H1 (cell line): ENCODE measurements at regions not wholly inside any gene's neighbourhood (a gene's known extent, or its start where the extent isn't known, plus 50 kb on each side); places are given as distances from the start of the nearest gene placed in this dataset.

ENCODE experiments used
- CTCF ChIA-PET: fragments of 300-600 bp; sonication (Branson Sonifier 250); formaldehyde crosslinking; loops from one replicate; lab custom pipeline; 2021; ENCODE audit not compliant: partially characterized antibody; lab: Charles Lee
- POLR2A ChIA-PET: fragments of 300-600 bp; sonication (Branson Sonifier 250); formaldehyde crosslinking; loops from one replicate; lab custom pipeline; 2021; ENCODE audit warnings: inconsistent platforms; ENCODE audit not compliant: partially characterized antibody; lab: Charles Lee
- DNase-seq, 2 experiments: peaks; one replicate each; pipeline versions ENCODE4 v3.0.0 to v3.0.0-alpha.2; 2010 to 2022; ENCODE audit warnings: low spot score in 2 of 2, low read depth in 1 of 2, mixed read lengths in 1 of 2
- FAIRE-seq: peaks from 2 replicates; lab custom pipeline; 2011; peaks lifted over from hg19 to GRCh38; lab: Jason Lieb, UNC
- H2AFZ ChIP-seq: 2 replicates; pipeline ENCODE4 v1.8.1; 2012; ENCODE audit warnings: low read length, inconsistent platforms
- H2AK5ac ChIP-seq: 2 replicates; pipeline ENCODE4 v1.6.1; 2013; ENCODE audit warnings: low read depth, low read length
- H2BK120ac ChIP-seq: replicated peaks from 2 replicates; pipeline ENCODE3; 2013; ENCODE audit warnings: low read depth, low read length, inconsistent platforms
- H2BK12ac ChIP-seq: 2 replicates; pipeline ENCODE4 v1.6.1; 2013; ENCODE audit warnings: low read depth, low read length
- H2BK15ac ChIP-seq: 2 replicates; pipeline ENCODE4 v1.6.1; 2013; ENCODE audit warnings: low read length
- H2BK20ac ChIP-seq: 2 replicates; pipeline ENCODE4 v1.6.1; 2013; ENCODE audit warnings: low read length
- H2BK5ac ChIP-seq: 2 replicates; pipeline ENCODE4 v1.6.1; 2013; ENCODE audit warnings: low read depth, low read length
- H3K14ac ChIP-seq: 2 replicates; pipeline ENCODE4 v1.6.1; 2013; ENCODE audit warnings: inconsistent platforms; ENCODE audit not compliant: insufficient read length
- H3K18ac ChIP-seq: 2 replicates; pipeline ENCODE4 v1.6.1; 2013; ENCODE audit warnings: low read length; ENCODE audit errors: extremely low read depth
- H3K23ac ChIP-seq: 2 replicates; pipeline ENCODE4 v1.6.1; 2013; ENCODE audit warnings: inconsistent platforms; ENCODE audit not compliant: insufficient read length
- H3K23me2 ChIP-seq: 2 replicates; pipeline ENCODE4 v1.6.1; 2013; ENCODE audit warnings: low read depth, low read length
- H3K27ac ChIP-seq: 2 replicates; pipeline ENCODE4 v1.6.1; 2011; ENCODE audit warnings: low read depth, low read length, inconsistent platforms
- H3K27me3 ChIP-seq, 4 experiments: replicated peaks in 1 of 4; 1 replicate in 1 of 4; 2 replicates in 3 of 4; pipeline versions ENCODE4 v1.6.1 to v1.8.1; 2011 to 2013; ENCODE audit warnings: low read length in 3 of 4, mild to moderate bottlenecking in 3 of 4, inconsistent platforms in 2 of 4, mixed read lengths in 2 of 4, moderate library complexity in 1 of 4; ENCODE audit not compliant: control insufficient read depth in 3 of 4, insufficient read depth in 3 of 4; ENCODE audit errors: extremely low read depth in 1 of 4
- H3K36me3 ChIP-seq, 4 experiments: 2 replicates each; pipeline versions ENCODE4 v1.6.1 to v1.8.1; 2011 to 2013; ENCODE audit warnings: mild to moderate bottlenecking in 4 of 4, low read length in 3 of 4, moderate library complexity in 2 of 4, control low read depth in 1 of 4, inconsistent platforms in 1 of 4; ENCODE audit not compliant: insufficient read depth in 4 of 4, control insufficient read depth in 2 of 4
- H3K4ac ChIP-seq: replicated peaks from 2 replicates; pipeline ENCODE3; 2013; ENCODE audit warnings: low read length, low read depth, mixed read lengths, inconsistent platforms; ENCODE audit not compliant: insufficient read length
- H3K4me1 ChIP-seq, 4 experiments: replicated peaks in 1 of 4; 1 replicate in 1 of 4; 2 replicates in 3 of 4; pipeline versions ENCODE4 v1.6.1 to v1.8.1; 2011 to 2013; ENCODE audit warnings: low read length in 3 of 4, inconsistent platforms in 2 of 4, mixed read lengths in 1 of 4; ENCODE audit not compliant: insufficient read depth in 4 of 4, control insufficient read depth in 3 of 4
- H3K4me2 ChIP-seq, 2 experiments: 2 replicates each; pipeline versions ENCODE4 v1.6.1 to v1.8.1; 2011 to 2013; ENCODE audit warnings: low read depth in 2 of 2, low read length in 2 of 2, control low read depth in 1 of 2, inconsistent platforms in 1 of 2, mild to moderate bottlenecking in 1 of 2; ENCODE audit not compliant: insufficient read depth in 1 of 2
- H3K4me3 ChIP-seq, 4 experiments: fragments of 200-600, 300-600 bp in 1 of 4; sonication (generic), shearing (Covaris generic), sonication (Bioruptor Twin) in 1 of 4; 2 replicates each; pipeline versions ENCODE4 v1.5.1 to v1.8.1; 2011 to 2016; ENCODE audit warnings: low read length in 4 of 4, low read depth in 3 of 4, control low read depth in 2 of 4, inconsistent platforms in 2 of 4, mild to moderate bottlenecking in 2 of 4, mixed read lengths in 1 of 4, moderate library complexity in 1 of 4; ENCODE audit not compliant: insufficient read depth in 2 of 4; ENCODE audit errors: extremely low read depth in 1 of 4
- H3K56ac ChIP-seq: replicated peaks from 2 replicates; pipeline ENCODE3; 2013; ENCODE audit warnings: low read depth, mild to moderate bottlenecking, mixed read lengths, low read length, inconsistent platforms; ENCODE audit not compliant: insufficient read length
- H3K79me1 ChIP-seq: 2 replicates; pipeline ENCODE4 v1.6.1; 2013; ENCODE audit warnings: low read depth, low read length, control low read depth
- H3K79me2 ChIP-seq, 2 experiments: 2 replicates each; pipeline versions ENCODE4 v1.6.1 to v1.8.1; 2012 to 2013; ENCODE audit warnings: low read length in 2 of 2, mild to moderate bottlenecking in 2 of 2, inconsistent platforms in 1 of 2; ENCODE audit not compliant: insufficient read depth in 2 of 2, control insufficient read depth in 1 of 2
- H3K9ac ChIP-seq, 4 experiments: replicated peaks in 1 of 4; 1 replicate in 1 of 4; 2 replicates in 3 of 4; pipeline versions ENCODE4 v1.6.1 to v1.8.1; 2011 to 2013; ENCODE audit warnings: low read depth in 3 of 4, low read length in 3 of 4, control low read depth in 2 of 4, mild to moderate bottlenecking in 2 of 4, moderate library complexity in 2 of 4, inconsistent platforms in 1 of 4; ENCODE audit errors: extremely low read depth in 1 of 4
- H3K9me3 ChIP-seq, 2 experiments: 2 replicates each; pipeline versions ENCODE4 v1.6.1 to v1.8.1; 2012 to 2013; ENCODE audit warnings: mild to moderate bottlenecking in 2 of 2, moderate library complexity in 2 of 2, control low read depth in 1 of 2, inconsistent platforms in 1 of 2, low read depth in 1 of 2, low read length in 1 of 2, mixed read lengths in 1 of 2; ENCODE audit not compliant: insufficient read depth in 2 of 2
- H4K20me1 ChIP-seq, 2 experiments: replicated peaks in 1 of 2; 2 replicates each; pipeline versions ENCODE3 to v1.8.1; 2011 to 2013; ENCODE audit warnings: inconsistent platforms in 2 of 2, low read length in 2 of 2, mild to moderate bottlenecking in 1 of 2; ENCODE audit not compliant: insufficient read depth in 2 of 2, control insufficient read depth in 1 of 2
- H4K5ac ChIP-seq: 2 replicates; pipeline ENCODE4 v1.6.1; 2013; ENCODE audit warnings: low read length, low read depth, mixed read lengths, inconsistent platforms; ENCODE audit not compliant: insufficient read length
- H4K8ac ChIP-seq: 2 replicates; pipeline ENCODE4 v1.8.0; 2013; ENCODE audit warnings: mild to moderate bottlenecking, moderate library complexity, low read length, inconsistent platforms; ENCODE audit not compliant: insufficient read depth; ENCODE audit errors: extremely low read depth
- H4K91ac ChIP-seq: replicated peaks from 2 replicates; pipeline ENCODE3; 2013; ENCODE audit warnings: low read length, mixed read lengths, inconsistent platforms; ENCODE audit not compliant: insufficient read length
- BACH1 ChIP-seq: IDR thresholded peaks from 2 replicates; pipeline ENCODE4 v1.6.1; 2012; ENCODE audit warnings: low read length, improper control_type of control experiment
- BRCA1 ChIP-seq: IDR thresholded peaks from 2 replicates; pipeline ENCODE4 v1.6.1; 2012; ENCODE audit warnings: low read depth, low read length, improper control_type of control experiment
- CTCF ChIP-seq, 3 experiments: IDR thresholded peaks; 1 replicate in 2 of 3; 2 replicates in 1 of 3; pipeline versions ENCODE4 v1.5.1 to v1.6.1; 2011; ENCODE audit warnings: low read length in 3 of 3, mild to moderate bottlenecking in 3 of 3, inconsistent platforms in 2 of 3, low read depth in 1 of 3, moderate library complexity in 1 of 3; ENCODE audit not compliant: insufficient read depth in 1 of 3; ENCODE audit errors: control extremely low read depth in 1 of 3
- PHF8 ChIP-seq: fragments of 200-600 bp; sonication (generic); conservative IDR thresholded peaks from 2 replicates; pipeline ENCODE4 v1.7.1; 2012; ENCODE audit warnings: low read depth, mild to moderate bottlenecking, inconsistent platforms, low read length, moderate library complexity
- POLR2A ChIP-seq, 2 experiments: IDR thresholded peaks; 1 replicate in 1 of 2; 2 replicates in 1 of 2; pipeline ENCODE4 v1.6.1; 2011; ENCODE audit warnings: low read depth in 2 of 2, low read length in 2 of 2, mild to moderate bottlenecking in 2 of 2; ENCODE audit errors: control extremely low read depth in 1 of 2
- RAD21 ChIP-seq, 2 experiments: IDR thresholded peaks in 1 of 2; conservative IDR thresholded peaks in 1 of 2; 2 replicates each; pipeline ENCODE4 v1.6.1; 2011; ENCODE audit warnings: low read depth in 2 of 2, low read length in 2 of 2, improper control_type of control experiment in 1 of 2, inconsistent platforms in 1 of 2, mild to moderate bottlenecking in 1 of 2, moderate library complexity in 1 of 2
- SIN3A ChIP-seq, 2 experiments: IDR thresholded peaks in 1 of 2; conservative IDR thresholded peaks in 1 of 2; 2 replicates each; pipeline ENCODE4 v1.6.1; 2011 to 2012; ENCODE audit warnings: low read length in 2 of 2, improper control_type of control experiment in 1 of 2, low read depth in 1 of 2, mild to moderate bottlenecking in 1 of 2
- SIX5 ChIP-seq: IDR thresholded peaks from 2 replicates; pipeline ENCODE4 v1.6.1; 2011; ENCODE audit warnings: mild to moderate bottlenecking, low read depth, low read length
- SP2 ChIP-seq: IDR thresholded peaks from 2 replicates; pipeline ENCODE4 v1.6.1; 2012; ENCODE audit warnings: mild to moderate bottlenecking, low read length, inconsistent platforms
- ZNF274 ChIP-seq: IDR thresholded peaks from 2 replicates; pipeline ENCODE4 v1.7.0; 2012; ENCODE audit warnings: low read length, borderline replicate concordance; ENCODE audit errors: extremely low read depth
- WGBS, 2 experiments: shearing (Covaris generic) in 1 of 2; methylation state at CpG; one replicate each; pipeline versions ENCODE4 v1.1.6 to v1.1.7; 2013 to 2015; ENCODE audit warnings: low lambda C conversion rate in 2 of 2, mixed read lengths in 2 of 2, inconsistent platforms in 1 of 2, low coverage in 1 of 2, missing lambda C conversion rate in 1 of 2; ENCODE audit not compliant: insufficient replicate concordance in 2 of 2, insufficient coverage in 1 of 2, insufficient read length in 1 of 2; ENCODE audit errors: extremely low coverage in 1 of 2, missing lambda C conversion rate in 1 of 2; 5-methylcytosine and 5-hydroxymethylcytosine counted together

- no peaks in the 10 kb centered on the region for H3K23me2 ChIP-seq
- no peak for DNase-seq
- H3K27ac ChIP-seq: no peak overlapping the region
- no peaks in the 10 kb centered on the region; a peak in 2 of 7 replicates for H3K4me1 ChIP-seq
- H4K91ac ChIP-seq: no peak overlapping the region
- no peak overlapping the region for H2BK15ac ChIP-seq
- H3K4ac ChIP-seq: no peak overlapping the region
- no peak overlapping the region for H2BK5ac ChIP-seq
- no peak overlapping the region for H3K23ac ChIP-seq
- FAIRE-seq: no peak
- H3K36me3 ChIP-seq: no peaks in the 10 kb centered on the region
- H2AFZ ChIP-seq: no peak overlapping the region
- H3K9me3 ChIP-seq: no peaks in the 10 kb centered on the region
- WGBS, 2 experiments: 100% methylated on average over 1 of the region's 1 CpG; no CpG with 5 or more reads in 1 of the 2 experiments
- no peak overlapping the region for H3K4me2 ChIP-seq
- H3K9ac ChIP-seq: no peak overlapping the region
- H4K8ac ChIP-seq: no peak overlapping the region
- H2AK5ac ChIP-seq: no peak overlapping the region
- no peak overlapping the region for H2BK12ac ChIP-seq
- no peak overlapping the region for H2BK20ac ChIP-seq
- no peaks in the 10 kb centered on the region for H4K20me1 ChIP-seq
- no peaks in the 10 kb centered on the region for H3K79me2 ChIP-seq
- H4K5ac ChIP-seq: no peak overlapping the region
- no peak overlapping the region for H3K18ac ChIP-seq
- POLR2A ChIA-PET: no interaction called here
- no peaks in the 10 kb centered on the region for H3K27me3 ChIP-seq
- H3K56ac ChIP-seq: no peak overlapping the region
- H3K14ac ChIP-seq: no peak overlapping the region
- H3K4me3 ChIP-seq: no peak overlapping the region
- H2BK120ac ChIP-seq: no peak overlapping the region
- CTCF ChIA-PET: no interaction called here
- no peaks in the 10 kb centered on the region for H3K79me1 ChIP-seq
- TF ChIP-seq BACH1: no peak
- no peak for TF ChIP-seq SP2
- no peak for TF ChIP-seq CTCF (IDR thresholded peaks at IDR 0.05; ENCODE audit: control extremely low read depth in 1 of 3, insufficient read depth in 1 of 3, low read depth in 1 of 3, low read length in 3 of 3)
- TF ChIP-seq RAD21 (IDR thresholded peaks at IDR 0.05 in 1 of 2, conservative IDR thresholded peaks at IDR 0.05 in 1 of 2; ENCODE audit: low read depth in 2 of 2, low read length in 2 of 2): no peak
- no peak for TF ChIP-seq ZNF274
- no peak for TF ChIP-seq SIN3A (conservative IDR thresholded peaks at IDR 0.05 in 1 of 2, IDR thresholded peaks at IDR 0.05 in 1 of 2; ENCODE audit: low read depth in 1 of 2, low read length in 2 of 2)
- no peak for TF ChIP-seq POLR2A (IDR thresholded peaks at IDR 0.05; ENCODE audit: control extremely low read depth in 1 of 2, low read depth in 2 of 2, low read length in 2 of 2)
- TF ChIP-seq PHF8: no peak
- no peak for TF ChIP-seq SIX5
- no peak for TF ChIP-seq BRCA1
Measured at GRCh38 chr9:74037274-74037673, 459.9 kb upstream of the RORB start.
